Esophagus squamous epithelium (tissue), 4 donors: ENCODE measurements at regions not wholly inside any gene's neighbourhood (a gene's known extent, or its start where the extent isn't known, plus 50 kb on each side); places are given as distances from the start of the nearest gene placed in this dataset.

Experiments
- POLR2A ChIP-seq, 4 donors: fragments of 450-650 bp; IDR thresholded peaks; one replicate each; pipeline ENCODE4 v1.6.1; 2017; ENCODE audit warnings: antibody characterized with exemption in 4 of 4, mild to moderate bottlenecking in 4 of 4, moderate library complexity in 3 of 4
- TF ChIP-seq, protein P1 (sequence below), 6 experiments: fragments of 450-650 bp in 4 of 6; fragments of 200-600 bp in 2 of 6; sonication (generic) in 2 of 6; IDR thresholded peaks; one replicate each; pipeline ENCODE4 v1.5.1; 2016 to 2019; ENCODE audit warnings: antibody characterized with exemption in 6 of 6, mild to moderate bottlenecking in 4 of 6, moderate library complexity in 4 of 6

DNA sequence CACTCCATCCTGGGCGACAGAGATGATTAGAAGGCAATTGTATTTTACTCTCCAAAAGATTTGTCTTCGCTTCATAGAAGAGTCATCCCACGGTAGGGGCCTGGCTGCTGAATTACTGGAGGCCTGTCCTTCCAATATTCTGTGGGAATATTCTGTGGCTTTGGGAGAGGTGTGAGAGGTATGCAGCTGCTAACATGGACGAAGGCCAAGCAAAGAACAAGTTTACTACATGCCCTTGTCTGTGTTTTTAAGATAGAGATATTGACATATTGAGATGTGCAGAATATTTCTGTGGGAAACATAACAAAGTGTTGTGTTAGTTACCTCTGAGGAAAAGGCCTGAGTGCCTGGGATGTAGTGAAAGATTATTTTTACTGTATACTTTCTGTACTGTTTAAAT lies 71.8 kb upstream of the SMIM15 start:
- TF ChIP-seq, protein P1, sequence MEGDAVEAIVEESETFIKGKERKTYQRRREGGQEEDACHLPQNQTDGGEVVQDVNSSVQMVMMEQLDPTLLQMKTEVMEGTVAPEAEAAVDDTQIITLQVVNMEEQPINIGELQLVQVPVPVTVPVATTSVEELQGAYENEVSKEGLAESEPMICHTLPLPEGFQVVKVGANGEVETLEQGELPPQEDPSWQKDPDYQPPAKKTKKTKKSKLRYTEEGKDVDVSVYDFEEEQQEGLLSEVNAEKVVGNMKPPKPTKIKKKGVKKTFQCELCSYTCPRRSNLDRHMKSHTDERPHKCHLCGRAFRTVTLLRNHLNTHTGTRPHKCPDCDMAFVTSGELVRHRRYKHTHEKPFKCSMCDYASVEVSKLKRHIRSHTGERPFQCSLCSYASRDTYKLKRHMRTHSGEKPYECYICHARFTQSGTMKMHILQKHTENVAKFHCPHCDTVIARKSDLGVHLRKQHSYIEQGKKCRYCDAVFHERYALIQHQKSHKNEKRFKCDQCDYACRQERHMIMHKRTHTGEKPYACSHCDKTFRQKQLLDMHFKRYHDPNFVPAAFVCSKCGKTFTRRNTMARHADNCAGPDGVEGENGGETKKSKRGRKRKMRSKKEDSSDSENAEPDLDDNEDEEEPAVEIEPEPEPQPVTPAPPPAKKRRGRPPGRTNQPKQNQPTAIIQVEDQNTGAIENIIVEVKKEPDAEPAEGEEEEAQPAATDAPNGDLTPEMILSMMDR (IDR thresholded peaks at IDR 0.05): no peak
- TF ChIP-seq POLR2A (IDR thresholded peaks at IDR 0.05): no peak
